GM18907 (cell line): ENCODE measurements at regions not wholly inside any gene's neighbourhood (a gene's known extent, or its start where the extent isn't known, plus 50 kb on each side); places are given as distances from the start of the nearest gene placed in this dataset.

Experiments
- ATAC-seq: cut with Tn5 transposase; IDR thresholded peaks from one replicate; pipeline ENCODE4 v1.9.1; 2021; ENCODE audit warnings: mild to moderate bottlenecking, moderate library complexity; ENCODE audit not compliant: unreplicated experiment

DNA sequence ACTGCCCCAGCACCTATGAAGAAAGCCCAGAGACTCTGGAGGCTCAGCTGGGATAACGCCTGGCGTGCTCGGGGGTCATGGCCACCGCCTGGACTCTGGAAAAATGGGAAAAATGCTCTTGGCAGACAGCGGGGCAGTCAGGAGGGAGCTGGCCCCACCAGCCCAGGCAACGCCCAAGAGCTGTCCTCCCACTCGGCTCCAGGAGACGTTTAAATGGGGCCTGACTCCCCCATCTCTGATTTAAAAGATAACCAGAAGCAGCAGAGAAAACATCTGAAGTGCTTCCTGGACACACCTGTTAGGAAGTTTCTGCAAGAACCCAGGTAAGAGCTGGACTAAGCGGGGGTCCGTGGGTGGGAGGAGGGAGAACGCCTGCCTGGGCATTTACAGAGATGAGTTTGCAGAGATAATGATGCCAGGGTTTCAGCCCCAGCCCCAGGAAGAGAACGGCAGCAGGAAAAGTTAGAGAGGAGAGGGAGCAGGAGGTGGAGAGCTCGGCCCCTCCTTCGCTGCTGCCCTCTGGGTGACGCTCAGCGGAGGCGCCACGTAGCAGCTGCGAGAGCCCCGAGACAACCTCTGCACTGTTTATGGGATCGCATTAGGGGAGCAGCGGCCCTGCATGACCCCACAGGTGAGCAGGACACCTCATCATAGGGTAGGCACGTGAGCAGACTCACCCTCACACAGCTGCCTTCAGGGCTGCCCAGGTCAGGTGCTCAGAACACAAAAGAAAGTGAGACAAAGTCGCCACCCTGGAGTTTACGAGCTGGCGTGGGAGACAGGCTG lies 83.5 kb upstream of the INSIG1 start:
- ATAC-seq, result no peak

DNA sequence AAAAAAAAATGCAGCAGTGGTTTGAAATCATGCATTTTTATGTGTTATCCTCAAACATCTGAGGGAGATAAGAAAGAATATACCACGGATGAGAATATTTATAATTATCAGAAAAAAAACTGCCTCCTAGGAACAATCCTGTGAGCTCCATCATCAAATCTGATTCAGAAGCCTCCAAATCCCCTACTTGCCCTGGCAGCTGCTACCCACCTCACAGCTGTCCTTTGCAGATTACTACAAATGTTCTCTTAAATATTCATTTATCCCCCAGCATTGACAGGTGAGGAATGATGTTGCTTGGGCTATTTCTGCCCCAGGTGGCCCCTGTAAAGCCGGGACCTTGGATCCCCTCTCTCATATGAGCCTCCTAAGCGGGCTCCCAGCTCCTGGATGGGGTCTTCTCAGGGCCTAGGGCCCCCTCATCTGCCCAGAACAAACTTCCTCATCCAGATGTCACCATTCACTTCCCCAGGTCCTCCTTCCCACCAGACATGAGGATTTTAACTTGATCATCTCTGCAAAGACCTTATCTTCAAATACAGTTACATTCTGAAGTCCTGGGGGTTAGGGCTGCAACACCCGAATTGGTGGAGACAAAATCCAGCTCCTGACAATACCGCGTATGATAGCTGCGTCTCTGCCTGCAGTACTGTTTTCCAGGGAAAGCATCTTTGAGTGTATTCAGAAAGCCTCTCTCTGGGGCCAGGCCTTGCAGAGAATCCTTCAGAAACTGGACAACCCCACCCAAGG lies 81.9 kb upstream of the INSIG1 start:
- no peak for ATAC-seq

- no peak for ATAC-seq
These were observed 81.0 kb upstream of the INSIG1 start for GRCh38 chr7:155216475-155217272.

DNA sequence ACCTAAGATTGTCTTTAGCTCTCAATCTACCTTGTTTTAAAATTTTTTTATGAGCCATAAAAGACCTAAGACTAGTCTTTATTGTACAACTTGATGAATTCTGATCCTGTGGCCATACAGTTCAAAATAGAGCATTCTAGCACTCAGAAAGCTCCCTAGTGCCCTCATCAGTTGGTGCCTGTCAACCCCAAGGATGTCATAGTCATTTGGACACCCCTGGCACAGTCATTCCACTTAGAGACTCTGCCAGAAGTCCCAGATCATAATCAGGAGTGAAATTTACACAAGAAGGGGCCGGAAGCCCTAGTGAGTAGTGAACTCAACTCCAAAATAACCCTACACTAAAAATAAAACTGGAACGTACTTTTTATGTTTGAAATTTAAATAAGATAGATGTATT lies 80.0 kb upstream of the INSIG1 start:
- ATAC-seq, result no peak

GRCh38 chr7:155218276-155219153 lies 79.2 kb upstream of the INSIG1 start:
- ATAC-seq, result no peak

DNA sequence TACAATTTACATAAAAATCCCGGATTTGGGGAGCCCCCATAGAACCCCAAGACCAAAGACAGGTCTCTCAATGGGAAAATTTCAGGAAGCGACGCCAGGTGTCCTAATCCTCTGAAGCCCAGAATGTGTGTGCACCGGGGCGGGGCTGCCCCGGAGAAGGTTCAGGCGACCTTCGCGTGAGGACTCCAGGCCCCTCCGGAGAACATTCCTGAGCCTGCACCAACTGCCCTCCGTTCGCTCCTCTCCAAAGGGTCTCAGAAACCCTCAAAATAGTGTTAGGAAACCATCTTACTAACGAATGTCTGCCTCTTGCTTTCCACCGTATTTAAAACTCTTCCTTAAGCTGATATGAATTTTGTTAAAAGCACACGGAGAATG lies 78.5 kb upstream of the INSIG1 start:
- ATAC-seq, result no peak

- ATAC-seq, result no peak
These were observed 77.5 kb upstream of the INSIG1 start for GRCh38 chr7:155219947-155220769.

DNA sequence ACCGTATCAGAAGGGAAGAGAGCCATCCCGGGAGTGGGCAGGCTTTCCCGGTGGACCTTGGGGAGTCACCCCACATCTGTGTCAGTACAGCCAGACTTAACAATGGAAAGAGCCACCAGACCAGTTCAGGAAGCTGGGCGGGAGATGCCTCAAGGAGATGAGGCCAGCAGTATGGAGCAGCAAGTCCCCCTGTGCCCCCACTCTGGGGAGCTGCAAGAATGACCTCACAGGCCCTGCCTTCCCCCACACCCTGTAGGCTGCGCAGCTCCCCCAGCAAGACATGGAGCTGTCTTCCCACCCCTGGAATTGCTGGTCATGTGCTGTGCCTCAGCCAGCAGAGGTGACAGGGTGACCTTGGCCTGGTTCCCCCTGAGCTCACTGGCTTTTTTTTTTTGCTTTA lies 76.8 kb upstream of the INSIG1 start:
- no peak for ATAC-seq

GRCh38 chr7:155221547-155221946 lies 76.1 kb upstream of the INSIG1 start:
- no peak for ATAC-seq

GRCh38 chr7:155222061-155222460 lies 75.6 kb upstream of the INSIG1 start:
- ATAC-seq, result no peak

DNA sequence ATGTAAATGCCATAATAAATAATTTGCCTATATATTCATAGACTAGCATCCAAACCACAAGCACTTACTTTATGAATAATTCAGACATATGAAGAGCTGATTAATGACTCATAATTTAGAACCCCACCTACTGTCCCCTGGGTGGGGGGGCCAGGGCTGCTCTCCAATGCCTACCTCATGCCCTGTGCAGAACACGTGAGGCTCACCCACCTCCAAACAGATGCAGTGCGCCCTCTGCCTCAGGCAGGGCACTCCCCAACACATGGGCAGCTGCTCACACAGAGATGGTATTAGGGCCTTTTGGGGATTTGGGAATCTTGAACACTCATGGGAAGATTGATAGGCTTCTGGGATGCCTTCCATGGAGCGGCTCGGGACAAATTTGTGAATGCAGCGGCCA lies 75.1 kb upstream of the INSIG1 start:
- ATAC-seq, result no peak

GRCh38 chr7:155223021-155223420 lies 74.7 kb upstream of the INSIG1 start:
- no peak for ATAC-seq

DNA sequence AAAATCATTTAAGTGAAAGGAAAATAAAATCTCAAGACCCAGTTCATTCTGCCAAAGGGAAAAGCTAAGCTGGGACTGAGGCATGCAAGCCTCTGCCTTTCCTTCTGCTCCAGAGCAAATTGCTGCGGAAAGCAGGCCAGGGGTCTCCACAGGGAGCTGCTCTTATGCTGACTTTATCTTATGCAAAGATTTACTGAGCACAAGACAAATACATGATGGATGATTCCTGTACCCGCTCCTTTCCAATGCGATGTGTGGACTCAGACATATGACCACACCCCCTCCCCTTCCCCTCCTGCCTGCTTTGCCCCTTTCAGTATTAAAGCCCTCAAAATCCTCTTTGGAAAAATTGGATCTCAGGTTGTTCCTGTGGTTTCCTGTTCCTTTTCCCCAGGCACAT lies 74.2 kb upstream of the INSIG1 start:
- no peak for ATAC-seq

- no peak for ATAC-seq
These were observed 73.4 kb upstream of the INSIG1 start for GRCh38 chr7:155224116-155224811.

DNA sequence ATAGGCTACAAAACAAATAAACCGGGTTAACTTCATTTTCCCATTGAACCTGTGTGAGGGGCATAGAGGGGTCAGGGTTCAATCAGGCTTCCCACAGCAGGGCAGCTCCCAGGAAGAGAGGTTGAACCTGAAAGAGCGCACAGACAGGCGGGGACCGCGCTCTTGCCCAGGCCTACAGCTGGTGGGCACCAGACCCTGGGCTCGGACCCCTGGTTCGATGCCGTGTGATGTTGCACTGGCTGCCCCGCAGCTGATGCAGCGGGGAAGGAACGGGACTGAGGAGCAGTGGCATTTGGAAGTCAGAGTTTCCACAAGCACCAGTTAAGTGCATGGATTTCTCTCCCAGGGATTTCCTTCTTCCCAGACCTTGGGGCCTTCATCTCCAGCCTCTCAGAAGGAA lies 72.6 kb upstream of the INSIG1 start:
- ATAC-seq, result no peak

GRCh38 chr7:155225516-155225915 lies 72.2 kb upstream of the INSIG1 start:
- no peak for ATAC-seq

GRCh38 chr7:155226261-155227003 lies 71.2 kb upstream of the INSIG1 start:
- no peak for ATAC-seq

GRCh38 chr7:155227004-155227787 lies 70.5 kb upstream of the INSIG1 start:
- no peak for ATAC-seq
